MM.1S (cell line): ENCODE measurements at regions not wholly inside any gene's neighbourhood (a gene's known extent, or its start where the extent isn't known, plus 50 kb on each side); places are given as distances from the start of the nearest gene placed in this dataset.

Experiments
- EZH2 ChIP-seq: fragments of 300-600 bp; sonication (generic); optimal IDR thresholded peaks from 2 replicates; pipeline ENCODE3; 2017; ENCODE audit warnings: low read depth, mild to moderate bottlenecking, antibody characterized with exemption, low read length, mixed read lengths
- EZH2phosphoT487 ChIP-seq: fragments of 300-600 bp; sonication (generic); IDR thresholded peaks from 2 replicates; pipeline ENCODE4 v1.6.1; 2018; ENCODE audit warnings: antibody characterized with exemption, low read length
- TF ChIP-seq, protein P1 (sequence below): fragments of 300-600 bp; sonication (generic); IDR thresholded peaks from 2 replicates; pipeline ENCODE4 v1.5.1; 2016; ENCODE audit warnings: antibody characterized with exemption, low read length, mixed read lengths

DNA sequence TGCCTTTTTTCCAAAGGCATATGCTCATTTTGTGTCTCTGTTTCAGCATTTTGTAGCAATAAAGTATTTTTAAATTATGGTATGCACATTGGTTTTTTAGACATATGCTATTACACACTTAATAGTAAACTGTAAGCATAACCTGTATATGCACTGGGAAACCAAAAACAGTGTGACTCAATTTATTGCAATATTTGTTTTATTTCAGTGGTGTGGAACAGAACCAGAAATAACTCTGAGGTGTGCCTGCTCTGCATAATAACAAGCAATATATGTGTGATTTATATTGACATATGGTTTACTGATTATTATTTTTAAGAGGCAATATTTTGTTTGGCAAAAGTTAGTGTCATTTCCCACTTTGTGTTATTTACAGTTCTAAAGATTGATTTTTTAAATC lies 126.6 kb upstream of the CPNE8 start:
- TF ChIP-seq, protein P1, sequence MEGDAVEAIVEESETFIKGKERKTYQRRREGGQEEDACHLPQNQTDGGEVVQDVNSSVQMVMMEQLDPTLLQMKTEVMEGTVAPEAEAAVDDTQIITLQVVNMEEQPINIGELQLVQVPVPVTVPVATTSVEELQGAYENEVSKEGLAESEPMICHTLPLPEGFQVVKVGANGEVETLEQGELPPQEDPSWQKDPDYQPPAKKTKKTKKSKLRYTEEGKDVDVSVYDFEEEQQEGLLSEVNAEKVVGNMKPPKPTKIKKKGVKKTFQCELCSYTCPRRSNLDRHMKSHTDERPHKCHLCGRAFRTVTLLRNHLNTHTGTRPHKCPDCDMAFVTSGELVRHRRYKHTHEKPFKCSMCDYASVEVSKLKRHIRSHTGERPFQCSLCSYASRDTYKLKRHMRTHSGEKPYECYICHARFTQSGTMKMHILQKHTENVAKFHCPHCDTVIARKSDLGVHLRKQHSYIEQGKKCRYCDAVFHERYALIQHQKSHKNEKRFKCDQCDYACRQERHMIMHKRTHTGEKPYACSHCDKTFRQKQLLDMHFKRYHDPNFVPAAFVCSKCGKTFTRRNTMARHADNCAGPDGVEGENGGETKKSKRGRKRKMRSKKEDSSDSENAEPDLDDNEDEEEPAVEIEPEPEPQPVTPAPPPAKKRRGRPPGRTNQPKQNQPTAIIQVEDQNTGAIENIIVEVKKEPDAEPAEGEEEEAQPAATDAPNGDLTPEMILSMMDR = no peak
- TF ChIP-seq EZH2 = no peak
- no peak for TF ChIP-seq EZH2phosphoT487
